DMS153 treated with DMSO at 0.1 percent for 48 hours (cell line): ENCODE measurements at regions not wholly inside any gene's neighbourhood (a gene's known extent, or its start where the extent isn't known, plus 50 kb on each side); places are given as distances from the start of the nearest gene placed in this dataset.

Experiments used
- DNase-seq: peaks from one replicate; lab custom pipeline; 2025; ENCODE audit not compliant: unreplicated experiment; lab: John Stamatoyannopoulos, UW

DNA sequence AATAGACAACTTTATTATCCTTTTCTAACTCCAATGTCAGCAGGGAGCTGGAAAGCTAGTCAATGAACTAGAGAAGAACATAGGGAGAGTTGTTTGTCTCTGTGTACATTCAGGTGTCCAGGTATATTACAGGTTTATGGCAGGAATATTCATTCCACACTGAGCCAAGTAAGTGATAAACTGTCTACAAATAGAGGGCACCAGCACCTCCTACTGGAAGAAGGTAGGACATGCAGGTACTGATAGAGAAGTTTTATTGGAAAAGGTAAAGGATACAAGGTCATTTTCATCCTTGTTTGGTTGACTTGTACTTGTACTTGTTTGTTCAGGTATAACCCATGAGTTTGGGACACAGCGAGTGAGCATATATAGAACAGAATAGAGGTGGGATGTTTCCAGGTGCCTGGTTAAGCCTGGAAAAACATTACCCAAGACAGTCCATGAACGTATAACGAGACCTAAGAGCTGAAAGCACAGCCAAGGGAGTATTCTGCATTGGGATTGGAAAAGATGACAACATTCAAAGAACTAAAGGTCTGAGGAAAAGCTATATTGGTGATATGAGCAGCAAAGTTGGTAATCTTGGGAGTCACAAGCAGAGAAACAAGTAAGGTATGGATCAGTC is 61.4 kb upstream of the PPP1R3C start:
- DNase-seq: no peak

DNA sequence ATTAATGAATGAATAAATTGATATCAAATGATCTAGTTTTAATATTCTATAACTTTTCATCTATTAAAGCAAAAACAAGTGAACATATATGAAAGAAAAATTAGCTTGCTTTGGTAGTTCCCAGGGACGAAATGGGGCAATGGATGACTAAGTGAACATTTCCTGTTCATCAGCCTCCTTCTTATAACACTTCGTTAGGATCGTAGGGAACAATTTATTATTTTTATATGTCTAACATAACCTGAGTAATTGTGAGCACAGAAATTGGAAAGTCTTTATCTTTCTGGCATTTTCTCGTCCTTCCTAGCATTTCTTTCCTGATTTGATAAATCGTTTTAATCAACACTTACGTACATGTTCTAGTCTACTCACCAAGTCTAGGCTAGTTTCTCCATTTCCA is 59.1 kb upstream of the PPP1R3C start:
- DNase-seq: no peak

GRCh38 chr10:91690996-91691676 is 58.3 kb upstream of the PPP1R3C start:
- no peak for DNase-seq

- no peak for DNase-seq
Measured at GRCh38 chr10:91690412-91690811, 57.5 kb upstream of the PPP1R3C start.

- DNase-seq: no peak
Measured at GRCh38 chr10:91689731-91690168, 56.9 kb upstream of the PPP1R3C start.

DNA sequence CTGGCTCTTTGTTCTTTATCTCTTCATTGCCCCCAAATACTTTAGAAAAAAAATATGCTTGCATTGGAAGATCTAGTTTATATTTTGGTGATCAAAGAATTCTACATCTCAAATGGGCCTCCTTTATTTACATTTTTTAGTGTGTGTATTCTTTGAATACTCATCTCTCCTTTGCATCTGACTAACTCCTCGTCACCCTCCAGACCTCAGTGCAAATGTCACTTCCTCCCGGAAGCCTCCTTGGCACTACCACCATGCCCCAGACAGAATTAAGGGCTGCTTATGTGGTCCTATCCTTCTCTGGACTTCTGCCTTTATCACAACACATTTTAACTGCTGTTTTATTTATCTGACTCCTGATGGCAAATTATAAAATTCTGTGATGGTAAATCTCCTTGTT is 52.0 kb upstream of the PPP1R3C start:
- no peak for DNase-seq

- no peak for DNase-seq
Measured at GRCh38 chr10:91683975-91684374, 51.1 kb upstream of the PPP1R3C start.

GRCh38 chr10:91682912-91683311 is 50.0 kb upstream of the PPP1R3C start:
- DNase-seq: no peak
